Medulla oblongata (tissue), 1 donor: ENCODE measurements at regions not wholly inside any gene's neighbourhood (a gene's known extent, or its start where the extent isn't known, plus 50 kb on each side); places are given as distances from the start of the nearest gene placed in this dataset.
"Not testable (repeated sequence)": the region's sequence is repeated elsewhere in the genome, so short reads cannot be mapped to it uniquely, and the experiment has no call there.

Experiments
- DNase-seq: peaks from one replicate; pipeline ENCODE4 v3.0.0-alpha.2; 2015; ENCODE audit errors: extremely low spot score

DNA sequence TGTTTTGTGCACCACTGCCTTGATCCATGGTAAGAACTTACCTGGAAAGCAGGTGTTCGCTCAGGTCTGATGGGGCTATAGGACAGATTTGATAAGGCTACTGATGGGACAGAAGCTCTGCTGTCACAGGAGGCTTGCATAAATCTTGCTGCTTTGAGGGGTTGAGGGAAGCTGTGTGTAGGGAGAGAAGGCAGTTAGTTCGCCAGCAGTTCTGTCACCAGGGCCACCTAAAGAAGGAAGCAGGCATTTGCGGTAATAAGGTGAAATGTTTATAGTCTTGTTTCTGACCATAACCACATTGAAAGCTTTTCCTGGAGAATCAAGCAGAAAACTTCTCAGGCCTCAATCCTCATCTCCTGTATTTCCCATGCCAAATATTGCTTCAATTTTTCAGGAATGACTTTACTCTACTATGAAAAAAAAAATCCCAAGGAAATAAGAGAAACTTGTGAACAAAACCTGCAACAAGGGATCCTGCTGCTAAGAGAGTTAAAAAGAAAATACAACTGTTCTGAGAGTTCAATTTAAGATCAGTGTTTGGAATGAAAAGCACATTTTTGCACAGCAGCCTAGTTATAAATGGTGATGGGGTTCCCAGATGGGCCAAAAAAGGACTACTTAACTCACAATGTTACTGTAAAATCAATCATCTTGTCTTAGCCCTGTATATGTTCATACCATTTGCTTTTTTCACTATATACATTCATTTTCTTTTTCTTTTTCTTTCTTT is 122.0 kb upstream of the RANBP3L start:
- DNase-seq, result no peak

DNA sequence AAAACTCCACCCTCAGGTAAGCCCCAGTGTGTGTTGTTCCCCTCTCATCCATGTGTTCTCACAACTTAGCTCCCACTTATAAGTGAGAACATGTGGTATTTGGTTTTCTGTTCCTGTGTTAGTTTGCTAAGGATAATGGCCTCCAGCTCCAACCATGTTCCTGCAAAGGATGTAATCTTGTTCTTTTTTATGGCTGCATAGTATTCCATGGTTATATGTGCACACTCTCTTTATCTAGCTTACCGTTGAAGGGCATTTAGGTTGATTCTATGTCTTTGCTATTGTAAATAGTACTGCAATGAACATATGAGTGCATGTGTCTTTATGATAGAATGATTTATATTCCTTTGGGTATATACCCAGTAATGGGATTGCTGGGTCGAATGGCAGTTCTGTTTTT is 124.4 kb upstream of the RANBP3L start:
- DNase-seq, result not testable (repeated sequence)

DNA sequence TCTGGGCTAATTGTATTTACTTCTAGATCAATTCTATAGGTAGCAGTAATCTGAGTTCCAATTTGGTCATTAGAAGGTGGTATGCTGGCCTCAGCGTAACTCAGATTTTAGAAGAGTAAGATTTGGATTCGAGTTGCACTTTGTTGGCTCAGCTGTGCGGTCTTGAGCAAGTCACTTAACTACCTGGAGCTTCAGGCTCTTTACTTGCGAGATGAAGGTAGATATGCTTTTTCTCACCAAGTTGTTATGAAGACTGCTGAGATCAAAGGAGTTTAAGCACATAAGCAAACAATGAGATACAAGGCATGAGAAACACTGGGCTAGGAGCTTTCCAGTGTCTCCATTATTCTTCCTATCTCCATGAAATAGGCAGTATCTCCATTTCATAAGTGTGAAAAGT is 133.8 kb upstream of the RANBP3L start:
- no peak for DNase-seq

DNA sequence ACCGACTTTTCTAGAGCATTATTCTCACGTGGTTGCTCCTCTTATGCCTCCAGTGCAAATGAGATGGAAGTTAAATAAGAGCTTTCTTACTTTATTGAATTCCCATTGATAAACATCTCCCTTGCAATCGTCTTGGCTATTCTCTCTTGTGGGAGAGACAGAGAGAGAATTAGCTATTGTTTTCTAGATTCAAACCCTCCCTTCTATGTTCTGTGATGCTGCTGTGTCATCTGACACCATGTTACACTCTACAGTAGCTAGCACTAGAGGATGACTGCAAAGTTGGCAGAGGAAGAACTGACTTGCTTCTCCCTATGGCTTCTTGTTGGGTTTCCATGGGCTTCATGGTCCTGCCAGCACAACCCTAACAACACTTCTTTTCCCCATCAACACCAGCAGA is 134.6 kb upstream of the RANBP3L start:
- DNase-seq, result peak; percentile 50

DNA sequence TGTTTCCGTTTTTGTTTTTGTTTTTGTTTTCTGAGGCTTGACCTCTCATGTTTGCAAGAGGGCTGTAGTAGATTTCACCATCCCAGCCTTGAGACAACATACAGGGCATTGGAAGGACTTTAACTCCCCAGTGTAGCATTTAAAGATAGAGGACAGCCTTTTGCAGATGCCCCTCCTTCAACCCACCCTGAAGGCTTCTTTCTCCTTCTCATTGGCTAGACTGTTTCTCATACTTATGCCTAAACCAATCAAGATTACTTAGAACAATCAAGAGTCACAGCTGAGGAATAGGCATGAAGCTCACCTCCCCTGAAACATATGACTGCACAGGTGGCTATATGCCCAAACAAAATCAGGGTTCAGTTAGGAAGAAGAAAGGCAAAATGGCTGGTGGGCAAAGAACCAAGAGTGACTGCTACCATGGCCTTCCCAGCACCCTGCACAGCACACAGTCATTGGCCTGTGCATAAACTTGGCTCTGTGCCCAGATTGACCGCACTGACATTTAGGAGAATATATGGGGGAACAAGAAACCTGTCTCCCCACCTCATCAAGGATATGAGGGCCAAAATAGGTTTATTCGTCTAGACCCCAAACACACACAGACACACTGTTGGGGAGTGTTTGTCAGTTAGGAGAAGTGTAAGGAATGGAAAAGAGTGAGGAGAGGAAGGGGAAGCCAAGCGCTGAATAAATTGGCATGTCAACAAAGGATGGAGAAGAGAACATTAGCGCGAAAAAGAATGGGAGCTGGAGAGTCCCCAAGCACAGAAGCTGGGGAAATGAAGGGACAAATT is 137.3 kb upstream of the RANBP3L start:
- peak; percentile 65 for DNase-seq

DNA sequence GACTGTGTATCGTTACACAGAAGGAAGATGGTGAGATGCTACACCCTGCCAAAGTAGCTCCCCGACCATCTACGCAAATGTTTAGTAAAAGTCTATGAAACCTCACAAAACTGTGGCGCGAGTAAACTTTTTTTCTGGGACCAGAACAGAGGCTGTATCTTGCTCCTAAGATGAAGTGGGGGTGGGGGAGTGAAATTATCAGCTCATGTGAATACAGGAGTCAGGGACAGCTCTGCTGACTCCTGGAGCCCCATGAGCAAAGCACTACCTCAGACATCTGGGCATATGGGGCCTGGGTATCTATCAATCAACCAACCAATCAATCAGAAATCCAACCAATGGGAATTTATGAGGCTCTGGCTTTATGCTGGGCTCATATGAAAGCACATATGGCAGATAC is 138.6 kb upstream of the RANBP3L start:
- no peak for DNase-seq

DNA sequence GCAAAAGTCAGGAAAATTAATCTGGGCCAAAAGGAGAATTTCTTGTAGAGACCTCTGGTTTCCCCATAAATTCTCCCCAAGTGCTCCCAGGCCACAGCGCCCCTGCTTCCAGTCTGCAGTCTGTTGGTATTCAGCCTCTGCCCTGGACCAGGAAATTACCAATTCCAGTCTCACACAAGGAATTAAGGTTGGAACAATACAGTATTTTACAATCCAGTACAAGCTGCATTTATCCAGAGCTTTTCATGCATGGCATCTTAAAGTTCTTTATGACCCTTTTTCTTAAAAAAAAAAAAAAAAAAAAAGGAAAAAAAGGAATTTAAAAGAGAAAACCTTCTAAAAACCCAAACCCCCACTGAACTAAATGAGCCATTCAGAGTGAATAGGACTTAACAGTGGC is 139.6 kb upstream of the RANBP3L start:
- DNase-seq, result peak; percentile 57

DNA sequence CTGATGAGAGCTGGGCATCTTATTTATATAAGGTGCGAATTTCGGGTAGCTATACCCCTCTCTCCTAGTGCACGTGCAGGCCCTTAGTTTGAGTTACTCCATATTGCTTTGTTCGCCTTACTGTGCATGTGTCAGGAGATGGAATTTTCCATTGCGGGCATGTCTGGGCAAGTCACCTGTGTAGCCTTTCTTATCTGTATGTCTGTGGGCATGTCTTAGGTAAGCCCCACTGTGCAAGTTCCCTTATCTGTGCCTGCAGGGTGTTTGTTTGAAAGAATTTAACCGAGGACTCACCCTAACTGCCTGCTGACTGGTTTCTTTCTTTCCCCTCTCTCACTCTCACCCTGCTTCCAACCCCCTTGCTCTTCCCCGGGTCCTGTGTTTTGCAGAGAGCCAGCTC is 140.7 kb upstream of the RANBP3L start:
- DNase-seq, result no peak

DNA sequence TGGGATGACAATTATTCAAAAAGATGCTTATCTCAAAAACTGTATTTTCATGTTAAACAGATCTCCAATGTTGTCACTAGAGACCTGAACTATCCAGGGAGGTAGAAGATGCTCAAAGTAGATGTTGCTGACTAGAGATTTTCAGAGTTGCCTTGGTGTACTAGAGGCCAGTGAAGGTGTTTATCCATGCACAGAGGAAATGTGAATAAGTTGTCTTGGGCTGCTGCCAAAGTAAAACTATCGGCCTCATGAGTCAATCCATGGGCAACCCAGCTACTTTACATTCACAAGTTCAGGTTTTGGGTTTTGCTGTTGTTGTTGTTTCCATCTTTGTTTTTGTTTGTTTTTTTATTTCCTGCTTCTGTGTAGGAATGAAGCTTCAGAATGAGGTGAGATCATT is 141.1 kb upstream of the RANBP3L start:
- DNase-seq, result no peak

DNA sequence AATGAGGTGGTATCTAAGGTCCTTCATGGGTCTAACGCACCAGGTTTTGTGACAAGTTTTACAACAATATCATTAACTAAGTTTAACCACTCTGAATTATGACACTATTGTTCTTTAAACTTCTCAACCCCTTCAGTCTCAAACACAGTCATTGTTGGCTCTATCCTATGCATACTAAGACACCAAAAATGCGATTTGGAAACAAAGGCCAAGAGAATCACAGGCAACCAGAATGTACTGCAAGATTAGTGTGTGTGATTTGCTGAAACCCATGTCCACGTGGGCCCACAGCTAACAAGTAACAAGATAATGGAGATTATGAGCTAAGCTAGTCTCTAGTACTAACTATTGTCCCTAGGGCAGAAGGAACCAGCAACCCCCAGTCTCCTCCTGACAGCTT is 142.2 kb upstream of the RANBP3L start:
- no peak for DNase-seq

DNA sequence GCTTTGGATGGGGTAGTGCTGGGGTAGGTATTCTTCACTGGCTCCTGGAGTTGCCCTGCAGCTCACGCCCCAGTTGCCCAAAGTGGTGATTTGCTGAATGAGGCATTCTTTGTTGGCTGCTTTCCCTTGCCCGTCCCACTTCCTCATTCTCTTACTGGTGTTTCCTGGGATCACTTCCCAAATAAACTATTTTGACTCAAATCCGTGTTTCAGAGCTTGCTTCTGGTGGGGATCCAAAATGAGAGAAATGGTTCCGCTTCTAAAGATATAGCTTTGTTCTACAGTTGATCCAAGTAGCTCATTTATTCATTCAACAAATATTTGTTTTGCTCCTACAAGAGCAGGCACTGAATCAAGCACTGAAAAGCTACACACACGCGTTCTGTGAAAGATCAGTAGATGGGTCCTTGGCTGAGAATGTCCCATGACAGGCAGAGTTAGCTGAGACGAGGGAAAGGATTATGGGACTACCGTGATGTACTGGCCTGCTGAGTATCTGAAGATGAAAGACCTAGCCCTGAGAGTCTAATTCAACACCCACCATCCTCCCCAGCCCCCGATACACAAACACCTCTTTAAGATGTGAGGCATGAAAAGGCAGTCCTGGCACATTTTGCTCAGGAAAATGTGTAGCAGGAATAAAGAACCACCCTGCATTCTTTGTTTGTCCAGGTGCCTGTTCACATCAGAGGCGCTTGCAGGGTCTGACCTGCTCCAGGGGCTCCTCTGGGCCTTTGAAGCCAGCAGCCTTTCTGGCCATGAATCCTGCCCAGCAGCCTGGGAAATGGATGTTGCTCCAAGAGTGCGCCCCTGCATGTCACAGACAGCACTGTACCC is 143.1 kb upstream of the RANBP3L start:
- peak; percentile 82 for DNase-seq

DNA sequence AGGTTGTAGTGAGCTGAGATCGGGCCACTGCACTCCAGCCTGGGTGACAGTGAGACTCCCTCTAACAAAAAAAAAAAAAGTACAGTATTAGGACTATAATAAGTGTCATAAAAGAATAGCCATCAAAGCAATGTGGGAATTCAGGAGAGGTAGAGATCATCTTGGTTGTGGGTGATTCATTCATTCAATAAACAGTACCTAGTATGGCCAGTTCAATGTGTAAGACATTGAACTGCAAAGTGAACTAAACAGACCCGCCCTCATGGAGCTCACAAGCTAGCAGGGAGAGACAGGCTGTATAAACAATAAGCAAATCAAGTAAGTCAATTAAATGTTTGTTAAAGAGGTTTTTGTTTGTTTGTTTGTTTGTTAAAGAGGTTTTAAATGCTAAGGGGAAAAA is 146.1 kb upstream of the RANBP3L start:
- DNase-seq, result no peak

DNA sequence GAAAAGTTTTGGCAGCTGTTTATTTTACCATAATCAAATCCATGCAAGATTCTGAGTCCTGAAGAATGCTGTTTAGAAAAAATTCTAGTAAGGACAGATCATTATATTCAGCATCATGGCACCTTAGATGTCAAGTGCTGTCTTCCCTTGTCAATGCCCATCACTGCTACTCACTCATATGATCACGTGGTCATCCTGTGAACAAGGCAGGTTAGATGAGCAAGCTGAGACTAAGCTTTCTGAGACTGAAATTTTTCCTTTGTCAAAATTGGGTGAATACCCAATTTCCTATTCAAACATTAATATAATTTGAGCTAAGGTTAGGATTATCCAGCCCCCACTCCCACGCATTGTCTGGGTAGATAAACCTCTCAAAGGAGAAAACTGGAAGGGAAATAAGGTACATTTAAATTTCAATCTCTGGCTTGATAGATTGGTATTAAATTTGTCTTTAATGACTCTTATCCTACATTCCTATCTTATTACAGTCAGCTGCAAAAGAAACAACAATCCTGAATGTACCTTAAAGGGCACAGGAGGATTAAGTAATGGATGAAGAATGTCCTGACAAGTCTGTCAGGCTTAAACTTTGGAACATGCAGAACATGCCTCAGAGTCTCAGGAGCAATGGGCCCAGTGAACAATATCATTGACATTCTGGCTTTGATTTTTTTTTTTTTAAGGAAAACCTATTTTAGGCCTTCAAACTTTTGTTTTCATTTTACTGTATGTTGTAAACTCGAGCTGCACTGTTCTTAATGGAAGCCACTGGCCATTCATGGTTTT is 148.7 kb upstream of the RANBP3L start:
- DNase-seq, result no peak

DNA sequence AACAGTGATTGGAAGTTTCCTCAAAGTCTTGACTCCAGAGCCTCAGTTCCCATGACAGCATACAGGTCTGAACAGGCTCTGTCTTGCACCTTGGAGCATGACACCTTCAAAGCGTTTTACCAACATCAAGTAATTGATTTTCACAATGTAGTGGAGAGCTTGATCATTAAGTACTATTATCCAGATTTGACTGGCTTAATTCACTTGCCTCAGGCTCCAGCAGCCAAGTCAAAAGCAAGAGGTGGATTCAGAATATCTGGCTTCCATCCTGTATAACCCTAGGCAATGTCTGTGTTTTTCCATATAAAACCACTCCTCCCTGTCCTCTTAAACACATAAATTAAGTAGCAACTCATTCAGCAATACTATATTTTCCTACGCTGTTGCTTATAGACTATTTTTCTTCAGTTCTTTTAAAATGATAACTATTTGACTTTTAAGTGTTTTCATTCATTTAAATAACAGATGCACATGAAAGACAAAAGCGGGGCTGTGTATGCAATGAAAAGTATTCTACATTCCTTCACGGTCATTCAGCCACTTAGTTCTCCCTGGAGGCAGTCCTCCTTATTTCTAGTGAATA is 150.8 kb upstream of the RANBP3L start:
- DNase-seq, result no peak

DNA sequence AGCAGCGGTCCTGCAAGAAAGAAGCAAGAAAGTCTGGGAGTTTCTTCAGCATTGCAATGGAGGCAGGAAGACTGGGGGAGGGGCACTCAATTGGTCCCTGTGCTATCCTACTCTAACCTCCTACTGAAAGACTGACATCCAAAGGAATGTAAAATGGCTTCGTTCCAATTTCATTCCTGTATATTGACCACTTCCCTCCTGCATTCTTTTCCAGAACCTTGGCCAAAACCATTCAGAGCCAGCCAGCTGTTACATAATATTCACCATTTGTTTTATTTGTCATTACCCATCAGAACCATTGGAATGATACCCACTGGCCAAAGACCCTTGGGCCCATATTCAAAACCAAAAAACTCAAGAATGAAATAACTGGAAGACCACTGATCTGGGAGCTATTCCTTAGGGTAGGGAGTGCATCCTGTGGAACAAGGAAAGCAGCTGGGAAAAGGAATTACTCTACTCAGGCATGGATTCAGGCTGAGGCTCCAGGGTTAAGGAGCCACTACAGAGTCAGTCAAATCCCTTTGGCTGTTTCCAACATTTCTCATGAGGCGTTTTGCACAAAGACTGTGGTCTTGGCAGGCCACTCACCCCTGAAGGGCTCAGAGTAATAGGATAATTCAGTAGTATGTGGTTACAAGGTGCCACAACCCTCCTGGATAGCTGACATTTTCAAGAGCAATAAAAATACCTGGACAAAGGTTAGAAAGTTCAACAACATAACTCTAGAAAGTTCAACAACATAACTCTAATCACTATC is 148.7 kb upstream of the SLC1A3 start:
- no peak for DNase-seq

DNA sequence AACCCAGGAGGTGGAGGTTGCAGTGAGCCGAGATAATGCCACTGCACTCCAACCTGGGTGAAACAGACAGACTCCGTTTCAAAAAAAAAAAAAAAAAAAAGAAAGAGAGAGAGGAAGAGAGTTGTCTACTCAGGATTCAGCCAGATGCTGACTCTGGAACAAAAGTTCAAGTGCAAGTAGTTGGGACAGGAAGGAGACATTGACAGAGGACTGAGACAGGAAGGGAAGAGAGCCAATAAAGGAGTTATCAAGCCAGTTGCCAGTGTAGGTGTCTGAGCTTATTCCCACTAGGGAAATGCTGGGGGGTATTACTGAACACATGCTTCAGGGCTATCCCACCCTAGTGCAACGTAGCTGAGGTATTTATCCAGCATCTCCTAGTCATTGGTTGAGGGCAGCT is 147.7 kb upstream of the SLC1A3 start:
- no peak for DNase-seq

DNA sequence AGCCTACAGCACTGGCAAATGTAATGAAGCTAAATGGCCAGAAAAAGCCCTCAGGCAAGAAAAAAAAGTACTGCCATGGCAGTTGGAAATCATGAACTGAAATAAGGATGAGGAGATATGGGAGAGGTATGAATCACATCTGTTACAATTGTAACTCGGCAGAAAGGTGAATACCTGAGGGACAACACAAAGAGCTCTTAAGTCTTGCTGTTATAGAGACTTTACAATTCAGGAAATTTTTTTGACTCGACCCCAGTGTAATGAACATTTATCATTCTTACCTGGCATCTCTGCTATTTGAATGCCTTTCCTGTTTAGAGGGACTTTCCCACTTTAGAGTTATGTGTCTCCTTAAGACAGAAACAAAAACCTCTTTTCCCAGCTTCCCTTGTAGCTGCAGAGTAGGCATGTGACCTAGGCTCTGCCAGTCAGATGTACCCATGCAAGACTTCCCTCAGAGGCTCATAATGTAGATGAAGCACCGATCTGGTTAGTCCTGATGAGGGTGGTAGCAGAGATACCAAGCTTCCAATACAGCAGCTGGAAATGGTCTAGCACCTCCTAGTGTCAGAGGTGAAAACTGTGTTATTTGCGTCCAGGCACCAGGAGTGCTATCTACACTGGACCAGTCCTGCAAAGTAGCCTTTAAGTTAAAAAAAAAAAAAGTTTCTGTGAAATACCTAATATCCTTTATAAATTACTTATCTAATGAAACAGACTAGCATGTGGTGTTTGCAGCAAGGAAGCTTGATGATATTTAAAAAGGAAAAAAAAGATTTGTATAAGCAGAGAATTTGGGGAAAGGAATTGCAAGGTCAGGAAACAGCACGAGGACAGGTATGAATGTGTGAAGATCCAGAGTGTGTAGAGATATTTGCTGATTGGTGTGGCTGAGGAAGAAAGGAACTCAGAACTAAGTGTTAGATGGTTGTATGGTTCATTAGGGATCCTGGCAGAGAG is 146.9 kb upstream of the SLC1A3 start:
- DNase-seq, result no peak

DNA sequence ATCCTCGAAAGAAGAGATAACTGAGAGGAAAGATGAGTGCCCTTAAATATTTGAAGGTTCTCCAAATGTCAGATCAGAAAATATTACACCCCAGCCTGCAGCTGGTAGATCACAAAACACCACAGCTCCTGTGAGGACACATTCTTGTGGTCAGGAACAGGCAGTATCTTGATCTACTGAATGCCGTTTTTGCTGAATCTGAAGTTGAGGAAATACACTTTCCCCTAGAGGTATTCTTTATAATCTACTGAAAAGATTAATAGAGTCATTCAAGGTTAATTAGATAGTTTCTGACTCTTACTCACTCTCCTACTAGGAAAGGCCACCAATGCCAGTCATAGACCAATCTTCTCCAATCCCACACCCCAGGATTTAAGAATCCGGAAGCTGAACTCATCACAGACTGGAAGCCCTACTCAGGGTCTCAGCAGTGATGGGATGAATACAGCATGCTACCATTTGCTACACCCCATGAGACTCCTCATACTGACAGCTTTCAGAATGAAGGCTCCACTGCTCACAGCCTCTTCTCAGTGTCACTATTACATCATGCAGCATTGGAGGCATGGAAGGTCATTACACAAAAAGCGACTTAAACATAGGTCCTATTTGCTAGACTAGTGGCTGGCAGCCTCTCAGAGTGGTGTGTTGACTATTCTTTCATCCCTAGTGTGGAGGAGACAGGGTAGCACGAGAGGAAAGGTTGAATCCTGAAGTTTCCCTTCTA is 143.9 kb upstream of the SLC1A3 start:
- no peak for DNase-seq

DNA sequence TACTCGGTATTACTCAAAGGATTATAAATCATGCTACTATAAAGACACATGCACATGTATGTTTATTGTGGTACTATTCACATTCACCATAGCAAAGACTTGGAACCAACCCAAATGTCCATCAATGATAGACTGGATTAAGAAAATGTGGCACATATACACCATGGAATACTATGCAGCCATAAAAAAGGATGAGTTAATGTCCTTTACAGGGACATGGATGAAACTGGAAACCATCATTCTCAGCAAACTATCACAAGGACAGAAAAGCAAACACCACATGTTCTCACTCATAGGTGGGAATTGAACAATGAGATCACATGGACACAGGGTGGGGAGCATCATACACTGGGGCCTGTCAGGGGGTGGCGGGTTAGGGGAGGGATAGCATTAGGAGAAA is 130.5 kb upstream of the SLC1A3 start:
- DNase-seq, result not testable (repeated sequence)
